ENCODE measurements at regions not wholly inside any gene's neighbourhood (a gene's known extent, or its start where the extent isn't known, plus 50 kb on each side); places are given as distances from the start of the nearest gene placed in this dataset.

DNA sequence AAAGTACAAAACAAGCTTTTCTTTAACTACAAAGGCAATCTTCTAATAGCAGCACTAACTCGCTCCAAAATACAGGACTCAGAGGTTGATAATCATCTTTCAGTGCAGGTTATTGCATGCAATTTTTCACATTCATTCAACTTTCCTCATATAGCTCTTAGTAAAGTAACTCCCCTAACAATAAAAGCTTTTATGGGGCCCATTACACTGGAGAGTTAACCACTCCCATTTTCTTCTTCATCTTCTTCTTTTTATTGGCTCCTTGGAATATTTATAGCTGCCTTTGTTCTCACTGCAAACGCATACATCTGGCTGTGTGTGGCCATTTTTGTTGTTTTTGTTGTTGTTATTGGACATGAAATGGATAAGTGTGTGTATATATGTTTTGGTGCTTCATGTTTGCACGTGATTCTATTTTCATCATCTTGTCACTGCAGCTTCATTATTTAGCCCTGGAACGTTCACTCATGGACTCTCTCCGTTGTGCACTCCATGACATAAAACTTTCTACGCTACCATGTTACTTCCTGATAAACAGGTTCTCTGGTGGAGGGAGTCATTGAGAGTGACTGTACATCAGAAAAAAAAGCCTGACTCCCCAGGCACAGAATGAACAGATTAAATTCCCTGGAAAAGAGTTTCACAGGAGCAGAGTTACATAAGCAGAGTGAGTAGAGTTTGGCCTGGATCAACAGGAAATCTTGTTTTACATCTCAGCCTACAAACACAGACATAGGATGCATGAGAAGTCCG lies 236.4 kb upstream of the SP4 start:
- Histone ChIP-seq H4K20me1 (ENCODE audit: insufficient read depth, poor library complexity, severe bottlenecking) (no peaks in the 10 kb centered on the region), H3K27me3 (no peaks in the 10 kb centered on the region), H3K9me3 (ENCODE audit: low read depth) (no peaks in the 10 kb centered on the region), H3K4me1 (ENCODE audit: insufficient read depth) (no peaks in the 10 kb centered on the region), H3K36me3 (replicated peaks; ENCODE audit: insufficient read depth, low read depth) (no peaks in the 10 kb centered on the region), H3K9me2 (replicated peaks; ENCODE audit: insufficient read depth) (no peaks in the 10 kb centered on the region), H3K4me2 (no peak overlapping the region), H3K4me3 (no peak overlapping the region), H3K27ac (no peak overlapping the region), H2AFZ (no peak overlapping the region), H3K79me2 (no peaks in the 10 kb centered on the region)
- 61% methylated on average over 7 of the region's 7 CpGs for WGBS (ENCODE audit: low lambda C conversion rate, missing lambda C conversion rate)
- no peak for TF ChIP-seq EZH2 (IDR thresholded peaks at IDR 0.05; ENCODE audit: borderline replicate concordance)
- no peak for TF ChIP-seq EZH2phosphoT487 (IDR thresholded peaks at IDR 0.05; ENCODE audit: low read depth, severe bottlenecking, unreplicated experiment)
- no peak for TF ChIP-seq CTCF (IDR thresholded peaks at IDR 0.05; ENCODE audit: poor library complexity)
- DNase-seq (ENCODE audit: low spot score), result no peak

DNA sequence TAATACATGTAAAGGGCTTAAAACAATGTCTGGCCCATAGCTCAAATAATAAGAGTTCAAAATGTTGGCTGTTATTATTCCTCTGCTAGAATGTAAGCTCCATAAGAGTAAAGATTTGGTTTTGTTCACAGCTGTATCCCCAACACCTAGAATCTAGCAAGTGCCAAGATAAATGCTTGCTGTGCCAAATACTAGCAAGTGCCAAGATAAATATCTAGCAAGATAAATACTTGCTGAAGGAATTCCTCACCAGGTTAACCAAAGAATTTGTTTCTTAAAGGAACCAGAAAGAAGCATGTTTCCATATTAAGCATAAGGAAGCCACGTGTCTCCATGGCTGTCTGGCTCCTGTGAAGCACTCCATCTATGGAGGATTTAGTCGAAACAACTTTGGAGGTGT lies 235.2 kb upstream of the SP4 start:
- WGBS (ENCODE audit: low lambda C conversion rate, missing lambda C conversion rate), result 88% methylated on average over 2 of the region's 2 CpGs
- Histone ChIP-seq H3K4me2 (no peak overlapping the region), H3K27ac (no peak overlapping the region), H3K4me3 (no peak overlapping the region), H3K27me3 (no peaks in the 10 kb centered on the region), H3K79me2 (no peaks in the 10 kb centered on the region), H3K36me3 (replicated peaks; ENCODE audit: insufficient read depth, low read depth) (no peaks in the 10 kb centered on the region), H3K9me2 (replicated peaks; ENCODE audit: insufficient read depth) (no peaks in the 10 kb centered on the region), H2AFZ (no peak overlapping the region), H3K9me3 (ENCODE audit: low read depth) (no peaks in the 10 kb centered on the region), H4K20me1 (ENCODE audit: insufficient read depth, poor library complexity, severe bottlenecking) (no peaks in the 10 kb centered on the region), H3K4me1 (ENCODE audit: insufficient read depth) (no peaks in the 10 kb centered on the region)
- TF ChIP-seq EZH2phosphoT487 (IDR thresholded peaks at IDR 0.05; ENCODE audit: low read depth, severe bottlenecking, unreplicated experiment) (no peak), CTCF (IDR thresholded peaks at IDR 0.05; ENCODE audit: poor library complexity) (no peak), EZH2 (IDR thresholded peaks at IDR 0.05; ENCODE audit: borderline replicate concordance) (no peak)
- DNase-seq (ENCODE audit: low spot score), result no peak

DNA sequence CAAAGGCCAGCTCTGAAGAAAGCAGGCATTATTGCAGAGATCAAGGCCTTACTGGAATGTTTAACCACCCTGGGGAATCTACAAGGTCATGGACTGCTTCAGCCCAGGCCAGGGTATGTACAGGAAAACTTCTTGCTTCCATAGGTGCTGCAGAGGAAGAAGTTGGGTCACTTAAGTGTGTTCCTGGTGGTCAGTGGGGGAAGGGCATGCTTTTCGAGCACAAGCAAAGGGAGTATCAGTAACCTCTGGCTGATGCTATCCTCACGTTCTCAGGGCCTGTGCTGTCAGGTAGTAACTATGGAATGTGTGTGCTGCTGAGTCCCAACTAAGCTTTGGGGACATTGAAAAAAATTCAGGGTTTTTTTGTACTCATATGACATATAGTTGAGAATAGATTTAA lies 234.0 kb upstream of the SP4 start:
- Histone ChIP-seq H4K20me1 (ENCODE audit: insufficient read depth, poor library complexity, severe bottlenecking) (no peaks in the 10 kb centered on the region), H3K4me3 (no peak overlapping the region), H3K27me3 (no peaks in the 10 kb centered on the region), H3K79me2 (no peaks in the 10 kb centered on the region), H3K27ac (no peak overlapping the region), H3K9me3 (ENCODE audit: low read depth) (no peaks in the 10 kb centered on the region), H2AFZ (no peak overlapping the region), H3K4me2 (no peak overlapping the region), H3K9me2 (replicated peaks; ENCODE audit: insufficient read depth) (no peaks in the 10 kb centered on the region), H3K4me1 (ENCODE audit: insufficient read depth) (no peaks in the 10 kb centered on the region), H3K36me3 (replicated peaks; ENCODE audit: insufficient read depth, low read depth) (no peaks in the 10 kb centered on the region)
- TF ChIP-seq EZH2phosphoT487 (IDR thresholded peaks at IDR 0.05; ENCODE audit: low read depth, severe bottlenecking, unreplicated experiment), result no peak
- no peak for TF ChIP-seq EZH2 (IDR thresholded peaks at IDR 0.05; ENCODE audit: borderline replicate concordance)
- TF ChIP-seq CTCF (IDR thresholded peaks at IDR 0.05; ENCODE audit: poor library complexity), result no peak
- WGBS (ENCODE audit: low lambda C conversion rate, missing lambda C conversion rate), result 78% methylated on average over 2 of the region's 2 CpGs
- no peak for DNase-seq (ENCODE audit: low spot score)
